Upper lobe of left lung (tissue), 4 donors: ENCODE measurements at regions not wholly inside any gene's neighbourhood (a gene's known extent, or its start where the extent isn't known, plus 50 kb on each side); places are given as distances from the start of the nearest gene placed in this dataset.

Source experiments
- EP300 ChIP-seq, 4 donors: sonication (generic); formaldehyde crosslinking; IDR thresholded peaks; one replicate each; pipeline ENCODE4 v1.5.1; 2017; ENCODE audit warnings: antibody characterized with exemption in 4 of 4, control low read depth in 2 of 4
- POLR2A ChIP-seq, 4 donors: fragments of 450-650 bp; IDR thresholded peaks; one replicate each; pipeline ENCODE4 v1.5.1; 2016 to 2017; ENCODE audit warnings: antibody characterized with exemption in 4 of 4, mild to moderate bottlenecking in 2 of 4

DNA sequence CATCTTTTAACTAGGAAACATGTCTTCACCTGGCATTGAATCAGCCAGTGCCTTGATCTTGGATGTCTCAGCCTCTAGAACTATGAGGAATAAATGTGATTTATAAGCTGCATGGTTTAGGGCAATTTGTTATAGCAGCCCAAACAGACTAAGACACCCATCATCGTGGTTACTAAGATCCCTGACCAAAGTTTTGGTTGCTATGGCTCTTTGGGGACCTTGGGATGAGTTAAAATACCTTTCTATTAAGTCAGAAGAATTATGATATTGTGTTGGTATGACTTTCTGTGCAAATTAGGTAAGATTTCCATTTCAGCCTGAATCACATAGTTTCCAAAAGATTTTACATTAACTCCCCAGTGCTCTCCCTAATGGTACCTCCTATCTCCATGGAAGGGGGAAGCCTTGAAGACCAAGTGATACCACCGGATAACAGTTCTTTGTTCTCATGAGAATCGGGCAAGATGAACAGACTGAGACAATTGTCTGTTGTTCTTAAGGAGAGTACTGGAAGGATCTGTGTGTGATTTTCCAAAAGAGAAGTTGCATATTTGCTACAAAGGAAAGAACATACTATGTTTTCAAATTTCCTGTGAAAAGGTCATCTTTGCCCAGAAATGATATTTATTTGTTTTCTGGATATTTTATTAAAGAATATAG, 60.4 kb upstream of the UBASH3B start:
- TF ChIP-seq POLR2A (IDR thresholded peaks at IDR 0.05), result no peak
- no peak for TF ChIP-seq EP300 (IDR thresholded peaks at IDR 0.05)
